Prostate gland (tissue), 2 donors: ENCODE measurements at regions not wholly inside any gene's neighbourhood (a gene's known extent, or its start where the extent isn't known, plus 50 kb on each side); places are given as distances from the start of the nearest gene placed in this dataset.
A peak's percentile ranks its signal among the peaks of the same experiment; 100 is the strongest.

Experiments used
- DNase-seq: peaks from one replicate; pipeline ENCODE4 v3.0.0-alpha.2; 2019; ENCODE audit warnings: low spot score
- H3K27ac ChIP-seq, 2 donors: fragments of 200-600 bp; sonication (generic); 2 replicates each; pipeline ENCODE4 v1.5.1; 2017 to 2019
- H3K27me3 ChIP-seq: fragments of 200-600 bp; sonication (generic); replicated peaks from 2 replicates; pipeline ENCODE4 v1.5.1; 2019; ENCODE audit not compliant: insufficient read depth
- H3K36me3 ChIP-seq, 2 donors: fragments of 200-600 bp; sonication (generic); 1 replicate in 1 of 2; 2 replicates in 1 of 2; pipeline versions ENCODE4 v1.5.1 to v1.8.1; 2017 to 2019
- H3K4me1 ChIP-seq: fragments of 200-600 bp; sonication (generic); replicated peaks from 2 replicates; pipeline ENCODE4 v1.5.1; 2019
- H3K4me3 ChIP-seq, 2 donors: fragments of 200-600 bp; sonication (generic); 2 replicates each; pipeline ENCODE4 v1.5.1; 2017 to 2019
- H3K9me3 ChIP-seq: fragments of 200-600 bp; sonication (generic); 2 replicates; pipeline ENCODE4 v1.5.1; 2017
- POLR2A ChIP-seq: fragments of 450-650 bp; IDR thresholded peaks from one replicate; pipeline ENCODE4 v1.6.1; 2016; ENCODE audit warnings: antibody characterized with exemption, mild to moderate bottlenecking
- POLR2AphosphoS5 ChIP-seq: sonication (generic); formaldehyde crosslinking; IDR thresholded peaks from one replicate; pipeline ENCODE4 v1.6.1; 2017; ENCODE audit warnings: antibody characterized with exemption
- whole genome bisulfite sequencing: methylation state at CpG from one replicate; pipeline ENCODE4 v1.1.5; 2018; 5-methylcytosine and 5-hydroxymethylcytosine counted together
- intact Hi-C: fragments of 100-400 bp; cut with DNase I; formaldehyde crosslinking; loops from one replicate; pipeline ENCODE4 v1.14.2; 2022
- TF ChIP-seq, protein P1 (sequence below), 4 experiments: fragments of 200-600 bp in 2 of 4; fragments of 450-650 bp in 2 of 4; sonication (generic) in 2 of 4; IDR thresholded peaks; 1 replicate in 3 of 4; 2 replicates in 1 of 4; pipeline ENCODE4 v1.5.1; 2016 to 2019; ENCODE audit warnings: antibody characterized with exemption in 4 of 4, mild to moderate bottlenecking in 2 of 4, moderate library complexity in 2 of 4

DNA sequence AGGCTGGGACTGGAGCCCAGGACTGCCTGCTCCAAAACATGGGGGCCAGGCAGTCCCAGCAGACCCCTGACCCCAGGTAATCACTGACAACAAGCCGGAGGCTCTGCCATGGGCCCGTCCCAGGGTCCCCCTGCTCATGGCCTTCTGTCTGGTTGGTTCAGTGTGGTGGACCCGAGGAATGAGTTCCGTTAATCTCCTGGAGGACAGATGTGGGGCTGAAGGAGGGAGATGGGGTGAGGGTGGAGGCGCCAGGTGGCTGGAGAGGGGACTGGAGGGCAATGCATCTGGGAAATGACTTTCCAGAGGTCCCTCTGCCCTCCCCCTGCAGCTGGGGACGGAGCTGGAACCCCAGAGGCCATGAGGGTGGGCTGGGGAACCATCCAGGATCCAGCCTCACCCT, 103.2 kb downstream of the EBNA1BP2 start:
- no peaks in the 10 kb centered on the region for H3K36me3 ChIP-seq
- no peaks in the 10 kb centered on the region for H3K4me1 ChIP-seq
- no peaks in the 10 kb centered on the region for H3K9me3 ChIP-seq
- 98% methylated on average over 6 of the region's 6 CpGs for WGBS
- H3K27ac ChIP-seq, result no peak overlapping the region
- no peaks in the 10 kb centered on the region for H3K27me3 ChIP-seq
- no peak overlapping the region for H3K4me3 ChIP-seq
- DNase-seq, result no peak
- TF ChIP-seq POLR2AphosphoS5, result no peak
- TF ChIP-seq, protein P1, sequence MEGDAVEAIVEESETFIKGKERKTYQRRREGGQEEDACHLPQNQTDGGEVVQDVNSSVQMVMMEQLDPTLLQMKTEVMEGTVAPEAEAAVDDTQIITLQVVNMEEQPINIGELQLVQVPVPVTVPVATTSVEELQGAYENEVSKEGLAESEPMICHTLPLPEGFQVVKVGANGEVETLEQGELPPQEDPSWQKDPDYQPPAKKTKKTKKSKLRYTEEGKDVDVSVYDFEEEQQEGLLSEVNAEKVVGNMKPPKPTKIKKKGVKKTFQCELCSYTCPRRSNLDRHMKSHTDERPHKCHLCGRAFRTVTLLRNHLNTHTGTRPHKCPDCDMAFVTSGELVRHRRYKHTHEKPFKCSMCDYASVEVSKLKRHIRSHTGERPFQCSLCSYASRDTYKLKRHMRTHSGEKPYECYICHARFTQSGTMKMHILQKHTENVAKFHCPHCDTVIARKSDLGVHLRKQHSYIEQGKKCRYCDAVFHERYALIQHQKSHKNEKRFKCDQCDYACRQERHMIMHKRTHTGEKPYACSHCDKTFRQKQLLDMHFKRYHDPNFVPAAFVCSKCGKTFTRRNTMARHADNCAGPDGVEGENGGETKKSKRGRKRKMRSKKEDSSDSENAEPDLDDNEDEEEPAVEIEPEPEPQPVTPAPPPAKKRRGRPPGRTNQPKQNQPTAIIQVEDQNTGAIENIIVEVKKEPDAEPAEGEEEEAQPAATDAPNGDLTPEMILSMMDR (IDR thresholded peaks at IDR 0.05), result no peak
- no peak for TF ChIP-seq POLR2A
- intact Hi-C loops, result no loop called here

DNA sequence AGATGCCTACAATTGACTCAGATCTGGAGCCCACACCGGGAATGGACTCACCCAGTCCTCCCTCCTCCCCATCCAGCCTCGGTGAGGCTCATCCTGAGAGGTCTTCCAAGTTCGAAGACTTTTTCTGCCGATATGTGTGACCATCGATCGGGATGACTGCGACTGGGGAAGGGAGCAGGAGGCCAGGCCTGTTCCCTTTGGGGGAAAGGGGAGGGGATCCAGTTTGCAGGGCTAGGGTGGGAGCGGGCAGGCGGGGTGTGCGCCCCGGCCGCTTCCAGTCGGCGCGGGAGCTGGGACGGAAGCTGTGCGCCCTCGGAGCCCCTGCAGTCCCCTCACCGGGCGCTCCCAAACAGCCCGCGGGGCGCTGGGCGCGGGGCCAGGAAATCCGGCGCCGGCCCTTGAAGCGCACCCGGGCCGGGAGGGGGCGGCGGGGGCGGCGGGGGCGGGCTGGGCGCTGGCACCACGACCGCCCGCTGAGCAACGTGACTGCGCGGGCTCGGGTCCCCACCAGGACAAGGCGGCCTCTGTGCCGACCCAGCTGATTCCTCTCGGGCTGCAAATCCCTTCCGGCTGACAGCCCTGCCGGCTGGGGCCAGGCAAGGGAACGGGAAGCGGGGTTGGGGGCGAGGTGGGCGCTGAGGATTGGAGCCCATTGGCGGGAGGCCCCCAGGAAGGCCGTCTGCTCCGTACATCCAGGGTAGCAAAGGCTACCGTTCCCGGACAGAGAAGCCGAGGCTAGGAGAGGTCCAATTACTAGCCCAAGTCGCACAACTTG, 103.9 kb downstream of the EBNA1BP2 start:
- H3K36me3 ChIP-seq, result no peaks in the 10 kb centered on the region
- peak overlapping the region; percentile 24 to 31 for H3K4me3 ChIP-seq
- intact Hi-C loops, result no loop called here
- no peaks in the 10 kb centered on the region for H3K9me3 ChIP-seq
- H3K27me3 ChIP-seq, result no peaks in the 10 kb centered on the region
- no peak for DNase-seq
- H3K27ac ChIP-seq, result no peak overlapping the region
- TF ChIP-seq, protein P1 (IDR thresholded peaks at IDR 0.05), result no peak
- TF ChIP-seq POLR2AphosphoS5, result no peak
- no peak for TF ChIP-seq POLR2A
- 7% methylated on average over 45 of the region's 60 CpGs for WGBS
- H3K4me1 ChIP-seq, result no peaks in the 10 kb centered on the region

DNA sequence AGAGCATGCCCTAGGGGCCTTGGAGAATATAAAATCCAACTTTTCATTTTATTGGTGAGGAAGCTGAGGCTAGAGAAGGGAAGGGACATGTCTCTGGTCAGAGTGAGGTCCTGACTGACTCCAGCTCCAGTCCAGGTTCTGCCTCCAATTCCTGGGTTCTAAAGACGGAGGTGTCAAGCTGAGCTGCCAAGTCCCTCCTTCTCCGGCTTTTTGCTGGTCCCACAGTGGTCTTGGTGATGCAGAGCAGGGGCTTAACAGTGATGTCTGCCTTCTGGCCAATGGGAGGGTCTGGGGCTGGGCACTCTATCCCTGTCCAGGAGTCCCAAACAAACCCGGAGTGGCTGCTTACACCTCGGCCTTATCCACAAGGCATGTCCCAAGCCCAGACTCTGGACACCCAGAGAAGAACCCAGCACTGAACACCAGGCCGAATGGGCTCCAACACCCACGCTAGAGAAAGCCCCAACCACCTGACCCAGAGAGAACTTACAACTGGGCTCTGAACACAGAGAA, 104.8 kb downstream of the EBNA1BP2 start:
- 96% methylated on average over 6 of the region's 6 CpGs for WGBS
- DNase-seq, result no peak
- H3K9me3 ChIP-seq, result no peaks in the 10 kb centered on the region
- H3K36me3 ChIP-seq, result no peaks in the 10 kb centered on the region
- no peak for TF ChIP-seq POLR2A
- TF ChIP-seq, protein P1 (IDR thresholded peaks at IDR 0.05), result no peak
- no peak for TF ChIP-seq POLR2AphosphoS5
- no peak overlapping the region for H3K27ac ChIP-seq
- no peaks in the 10 kb centered on the region for H3K4me1 ChIP-seq
- H3K4me3 ChIP-seq, result no peak overlapping the region
- intact Hi-C loops, result no loop called here
- no peaks in the 10 kb centered on the region for H3K27me3 ChIP-seq

DNA sequence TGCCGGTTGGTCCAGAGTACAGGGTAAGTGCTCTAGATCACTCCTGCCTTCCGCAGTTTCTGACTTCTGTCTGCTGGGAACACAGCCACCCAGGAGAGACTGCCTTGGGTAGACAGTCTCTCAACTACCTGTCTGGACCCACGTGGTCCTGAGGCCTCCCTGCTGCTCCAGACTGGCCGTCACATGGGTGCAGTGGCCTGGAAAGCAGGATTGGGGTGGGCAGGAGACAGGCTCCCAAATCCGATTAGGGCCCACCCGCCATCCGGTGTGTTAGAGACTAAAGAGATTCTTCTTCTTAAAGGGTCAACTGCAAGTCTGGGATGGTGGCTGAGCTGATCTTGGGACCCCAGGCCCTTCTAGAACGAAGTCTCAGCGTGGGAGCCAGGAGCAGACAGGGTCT, 105.5 kb downstream of the EBNA1BP2 start:
- intact Hi-C loops, result no loop called here
- WGBS, result 88% methylated on average over 6 of the region's 9 CpGs
- Histone ChIP-seq H3K36me3 (no peaks in the 10 kb centered on the region), H3K9me3 (no peaks in the 10 kb centered on the region), H3K4me3 (no peak overlapping the region), H3K27ac (no peak overlapping the region), H3K27me3 (no peaks in the 10 kb centered on the region), H3K4me1 (no peaks in the 10 kb centered on the region)
- DNase-seq, result no peak
- no peak for TF ChIP-seq POLR2AphosphoS5
- no peak for TF ChIP-seq POLR2A
- TF ChIP-seq, protein P1 (IDR thresholded peaks at IDR 0.05), result no peak
